GM12865 (cell line): ENCODE measurements at regions not wholly inside any gene's neighbourhood (a gene's known extent, or its start where the extent isn't known, plus 50 kb on each side); places are given as distances from the start of the nearest gene placed in this dataset.

Source experiments
- DNase-seq: peaks from one replicate; pipeline ENCODE4 v3.0.0; 2010; ENCODE audit warnings: low read depth
- H3K4me3 ChIP-seq: 2 replicates; pipeline ENCODE4 v1.5.1; 2011; ENCODE audit warnings: mild to moderate bottlenecking, low read depth, low read length, control low read depth
- CTCF ChIP-seq: IDR thresholded peaks from 2 replicates; pipeline ENCODE4 v1.5.1; 2011; ENCODE audit warnings: low read length, control low read depth, low read depth, inconsistent platforms; ENCODE audit not compliant: insufficient read depth; ENCODE audit errors: missing control alignments

- no peak for DNase-seq
- no peak overlapping the region for H3K4me3 ChIP-seq
- TF ChIP-seq CTCF, result no peak
Measured at GRCh38 chr2:52933878-52934277, 833.7 kb upstream of the CHAC2 start.

GRCh38 chr2:52931660-52932059, 835.9 kb upstream of the CHAC2 start:
- H3K4me3 ChIP-seq, result no peak overlapping the region
- peak; percentile 12 for DNase-seq
- no peak for TF ChIP-seq CTCF

GRCh38 chr2:52929412-52929811, 838.2 kb upstream of the CHAC2 start:
- DNase-seq, result no peak
- TF ChIP-seq CTCF, result no peak
- H3K4me3 ChIP-seq, result no peak overlapping the region

GRCh38 chr2:52919673-52920072, 847.9 kb upstream of the CHAC2 start:
- no peak for TF ChIP-seq CTCF
- no peak for DNase-seq

GRCh38 chr2:52918551-52918950, 849.1 kb upstream of the CHAC2 start:
- H3K4me3 ChIP-seq, result no peak overlapping the region
- no peak for DNase-seq
- TF ChIP-seq CTCF, result no peak

More at GRCh38 chr2:52919673-52920072, 847.9 kb upstream of the CHAC2 start:
- H3K4me3 ChIP-seq, result no peak overlapping the region

GRCh38 chr2:52916981-52917380, 850.6 kb upstream of the CHAC2 start:
- no peak overlapping the region for H3K4me3 ChIP-seq
- no peak for TF ChIP-seq CTCF
- no peak for DNase-seq

- TF ChIP-seq CTCF, result no peak
- no peak overlapping the region for H3K4me3 ChIP-seq
- DNase-seq, result no peak
Measured at GRCh38 chr2:52904355-52904891, 863.2 kb upstream of the CHAC2 start.
